Osteocyte (in vitro differentiated cells): ENCODE measurements at regions not wholly inside any gene's neighbourhood (a gene's known extent, or its start where the extent isn't known, plus 50 kb on each side); places are given as distances from the start of the nearest gene placed in this dataset.

Experiments used
- DNase-seq: peaks from one replicate; pipeline ENCODE4 v3.0.0; 2021; ENCODE audit warnings: mixed read lengths; ENCODE audit not compliant: unreplicated experiment; ENCODE audit errors: extremely low spot score
- H3K27ac Mint-ChIP-seq: one replicate; pipeline ENCODE4 v1.8.0; 2021; ENCODE audit warnings: mild to moderate bottlenecking, mixed read lengths; ENCODE audit not compliant: unreplicated experiment
- H3K27me3 Mint-ChIP-seq: one replicate; pipeline ENCODE4 v1.8.0; 2021; ENCODE audit warnings: mixed read lengths; ENCODE audit not compliant: unreplicated experiment
- H3K36me3 Mint-ChIP-seq: one replicate; pipeline ENCODE4 v1.8.0; 2021; ENCODE audit warnings: mixed read lengths; ENCODE audit not compliant: unreplicated experiment
- H3K4me1 Mint-ChIP-seq: one replicate; pipeline ENCODE4 v1.8.0; 2021; ENCODE audit warnings: mixed read lengths; ENCODE audit not compliant: unreplicated experiment
- H3K4me3 Mint-ChIP-seq: one replicate; pipeline ENCODE4 v1.8.0; 2021; ENCODE audit warnings: mild to moderate bottlenecking, moderate library complexity, mixed read lengths; ENCODE audit not compliant: unreplicated experiment
- H3K9me3 Mint-ChIP-seq: one replicate; pipeline ENCODE4 v1.8.0; 2021; ENCODE audit warnings: mixed read lengths; ENCODE audit not compliant: unreplicated experiment
- CTCF ChIP-seq: fragments of 200-600 bp; sonication (generic); IDR thresholded peaks from 2 replicates; pipeline ENCODE4 v1.5.0; 2021; ENCODE audit warnings: antibody characterized with exemption, mild to moderate bottlenecking, moderate library complexity

GRCh38 chrX:138866643-138867042, 155.1 kb upstream of the FGF13 start:
- no peak for DNase-seq
- no peaks in the 10 kb centered on the region for H3K4me1 Mint-ChIP-seq

GRCh38 chrX:138865093-138865649, 153.7 kb upstream of the FGF13 start:
- Mint-ChIP-seq H3K27ac (no peak overlapping the region), H3K4me1 (no peaks in the 10 kb centered on the region), H3K9me3 (peaks cover 33% of the 10 kb centered on the region), H3K36me3 (no peaks in the 10 kb centered on the region), H3K27me3 (no peaks in the 10 kb centered on the region), H3K4me3 (no peak overlapping the region)
- DNase-seq: no peak
- no peak for TF ChIP-seq CTCF

More at GRCh38 chrX:138866643-138867042, 155.1 kb upstream of the FGF13 start:
- H3K27ac Mint-ChIP-seq: no peak overlapping the region
- H3K36me3 Mint-ChIP-seq: no peaks in the 10 kb centered on the region
- H3K9me3 Mint-ChIP-seq: peaks cover 30% of the 10 kb centered on the region
- no peak overlapping the region for H3K4me3 Mint-ChIP-seq
- no peak for TF ChIP-seq CTCF
- H3K27me3 Mint-ChIP-seq: no peaks in the 10 kb centered on the region

- peaks cover 44% of the 10 kb centered on the region for H3K9me3 Mint-ChIP-seq
- no peaks in the 10 kb centered on the region for H3K27me3 Mint-ChIP-seq
- no peak for TF ChIP-seq CTCF
- no peak overlapping the region for H3K27ac Mint-ChIP-seq
- no peaks in the 10 kb centered on the region for H3K36me3 Mint-ChIP-seq
- H3K4me1 Mint-ChIP-seq: no peaks in the 10 kb centered on the region
- no peak for DNase-seq
- no peak overlapping the region for H3K4me3 Mint-ChIP-seq
Measured at GRCh38 chrX:138859421-138859820, 147.9 kb upstream of the FGF13 start.

GRCh38 chrX:138858951-138859350, 147.4 kb upstream of the FGF13 start:
- no peak overlapping the region for H3K4me3 Mint-ChIP-seq
- no peak for DNase-seq

GRCh38 chrX:138858438-138858837, 146.9 kb upstream of the FGF13 start:
- Mint-ChIP-seq H3K36me3 (no peaks in the 10 kb centered on the region), H3K4me3 (no peak overlapping the region), H3K27ac (no peak overlapping the region), H3K9me3 (peaks cover 44% of the 10 kb centered on the region), H3K4me1 (no peaks in the 10 kb centered on the region), H3K27me3 (no peaks in the 10 kb centered on the region)
- TF ChIP-seq CTCF: no peak
- no peak for DNase-seq

More at GRCh38 chrX:138858951-138859350, 147.4 kb upstream of the FGF13 start:
- peaks cover 44% of the 10 kb centered on the region for H3K9me3 Mint-ChIP-seq
- no peaks in the 10 kb centered on the region for H3K4me1 Mint-ChIP-seq
- H3K27ac Mint-ChIP-seq: no peak overlapping the region
- TF ChIP-seq CTCF: no peak
- no peaks in the 10 kb centered on the region for H3K27me3 Mint-ChIP-seq
- no peaks in the 10 kb centered on the region for H3K36me3 Mint-ChIP-seq
